HL-60/S4 treated with phorbol 12-myristate 13-acetate at 8.2 ng/mL for 4 days and 3 days (cell line): ENCODE measurements at regions not wholly inside any gene's neighbourhood (a gene's known extent, or its start where the extent isn't known, plus 50 kb on each side); places are given as distances from the start of the nearest gene placed in this dataset.
"Not testable (repeated sequence)": the region's sequence is repeated elsewhere in the genome, so short reads cannot be mapped to it uniquely, and the experiment has no call there.

Experiments used
- in situ Hi-C: fragments of 300-500 bp; cut with MboI; formaldehyde crosslinking; loops from 2 replicates; pipeline ENCODE4 v1.15.0; 2022; ENCODE audit warnings: low sequenced_read_pairs

- in situ Hi-C loops = no loop called here
Measured at GRCh38 chr17:65323049-65323448, 185.9 kb downstream of the RGS9 start.

- in situ Hi-C loops = no loop called here
Measured at GRCh38 chr17:65320820-65321219, 183.7 kb downstream of the RGS9 start.

GRCh38 chr17:65314212-65314611 lies 177.0 kb downstream of the RGS9 start:
- in situ Hi-C loops = no loop called here

GRCh38 chr17:65312718-65313377 lies 175.7 kb downstream of the RGS9 start:
- in situ Hi-C loops = no loop called here

GRCh38 chr17:65311261-65311660 lies 174.1 kb downstream of the RGS9 start:
- in situ Hi-C loops = no loop called here

GRCh38 chr17:65307961-65308316 lies 170.8 kb downstream of the RGS9 start:
- in situ Hi-C loops = no loop called here

GRCh38 chr17:65307081-65307960 lies 170.2 kb downstream of the RGS9 start:
- in situ Hi-C loops = no loop called here

GRCh38 chr17:65305778-65306177 lies 168.6 kb downstream of the RGS9 start:
- in situ Hi-C loops = no loop called here

- in situ Hi-C loops = no loop called here
Measured at GRCh38 chr17:65305116-65305515, 167.9 kb downstream of the RGS9 start.

- in situ Hi-C loops = not testable (repeated sequence)
Measured at GRCh38 chr17:65301882-65302281, 164.7 kb downstream of the RGS9 start.

GRCh38 chr17:65301184-65301583 lies 164.0 kb downstream of the RGS9 start:
- in situ Hi-C loops = no loop called here

- in situ Hi-C loops = no loop called here
Measured at GRCh38 chr17:65297916-65298315, 160.7 kb downstream of the RGS9 start.

- in situ Hi-C loops = no loop called here
Measured at GRCh38 chr17:65297384-65297783, 160.2 kb downstream of the RGS9 start.

- in situ Hi-C loops = no loop called here
Measured at GRCh38 chr17:65294181-65294719, 157.1 kb downstream of the RGS9 start.

GRCh38 chr17:65293584-65294180 lies 156.5 kb downstream of the RGS9 start:
- in situ Hi-C loops = no loop called here

GRCh38 chr17:65292430-65292829 lies 155.3 kb downstream of the RGS9 start:
- in situ Hi-C loops = no loop called here

- in situ Hi-C loops = not testable (repeated sequence)
Measured at GRCh38 chr17:65291301-65291700, 154.1 kb downstream of the RGS9 start.

GRCh38 chr17:65290616-65291015 lies 153.4 kb downstream of the RGS9 start:
- in situ Hi-C loops = no loop called here

GRCh38 chr17:65290056-65290455 lies 152.9 kb downstream of the RGS9 start:
- in situ Hi-C loops = no loop called here

GRCh38 chr17:65287040-65287439 lies 149.9 kb downstream of the RGS9 start:
- in situ Hi-C loops = no loop called here

- in situ Hi-C loops = no loop called here
Measured at GRCh38 chr17:65283704-65284103, 146.5 kb downstream of the RGS9 start.

GRCh38 chr17:65279456-65279855 lies 142.3 kb downstream of the RGS9 start:
- in situ Hi-C loops = no loop called here
